ENCODE measurements at regions not wholly inside any gene's neighbourhood (a gene's known extent, or its start where the extent isn't known, plus 50 kb on each side); places are given as distances from the start of the nearest gene placed in this dataset.
"Not testable (repeated sequence)": the region's sequence is repeated elsewhere in the genome, so short reads cannot be mapped to it uniquely, and the experiment has no call there.

DNA sequence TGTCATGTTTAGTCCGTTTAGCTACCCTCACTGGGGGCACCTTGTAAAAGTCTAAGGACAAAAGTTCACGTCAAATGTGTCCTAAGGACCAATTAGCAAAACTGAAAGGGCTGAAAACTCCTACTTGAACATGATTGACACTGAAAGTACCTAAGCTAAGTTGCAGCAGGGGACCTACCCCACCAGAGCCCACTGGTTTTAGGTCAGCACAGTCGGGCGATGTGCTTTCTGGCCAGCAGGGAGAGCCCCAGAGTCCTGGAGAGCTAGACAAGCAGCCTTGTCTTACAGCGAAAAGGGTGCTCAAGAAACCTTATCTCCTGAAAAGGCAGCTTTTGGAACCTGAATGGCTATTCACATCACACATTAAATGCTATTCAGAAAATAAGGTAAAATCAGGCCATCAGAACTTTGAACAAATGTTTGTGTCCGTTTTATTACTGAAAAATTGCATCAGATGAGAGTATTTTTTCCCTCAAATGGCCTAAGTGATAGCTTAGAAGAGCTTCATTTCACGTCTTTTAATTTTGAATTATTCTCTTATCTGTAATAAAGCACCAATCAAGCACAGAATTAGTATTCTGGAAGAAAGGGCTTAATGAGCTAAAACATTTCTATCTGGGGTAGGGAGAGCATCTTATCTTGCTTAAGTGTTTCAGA is 52.2 kb upstream of the MKI67 start:
- H3K9ac ChIP-seq (ENCODE audit: low read depth, low read length), result no peak overlapping the region
- H3K4me2 ChIP-seq (ENCODE audit: low read length), result no peak overlapping the region
- no peaks in the 10 kb centered on the region for H3K4me1 ChIP-seq (ENCODE audit: control insufficient read depth, insufficient read depth, low read length)
- no peaks in the 10 kb centered on the region for H3K9me3 ChIP-seq (replicated peaks; ENCODE audit: low read length)
- H3K36me3 ChIP-seq (ENCODE audit: insufficient read depth, low read length), result no peaks in the 10 kb centered on the region
- H3K4me3 ChIP-seq (ENCODE audit: low read length), result no peak overlapping the region
- no peaks in the 10 kb centered on the region for H3K27me3 ChIP-seq (ENCODE audit: control insufficient read depth, insufficient read depth, low read length)

DNA sequence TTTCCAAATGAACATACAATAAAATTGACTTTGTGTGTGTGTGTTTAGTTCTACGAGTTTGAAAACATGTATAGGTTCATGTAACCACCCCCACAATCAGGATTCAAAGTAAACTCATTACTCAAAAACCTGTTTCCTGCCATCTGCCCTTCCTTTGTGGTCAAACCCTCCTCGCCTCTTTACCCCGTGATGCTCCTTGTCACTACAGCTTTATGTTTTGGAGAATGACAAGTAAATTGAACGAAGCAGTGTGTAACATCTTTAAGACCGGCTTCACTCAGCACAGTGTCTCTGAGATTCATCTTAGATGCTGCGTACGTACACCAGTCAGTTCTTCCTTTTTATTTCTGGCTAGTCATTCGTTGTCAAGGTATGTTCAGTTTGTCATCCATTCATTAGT is 54.6 kb upstream of the MKI67 start:
- Histone ChIP-seq H3K4me1 (ENCODE audit: control insufficient read depth, insufficient read depth, low read length) (no peaks in the 10 kb centered on the region), H3K9ac (ENCODE audit: low read depth, low read length) (no peak overlapping the region), H3K4me3 (ENCODE audit: low read length) (no peak overlapping the region)

DNA sequence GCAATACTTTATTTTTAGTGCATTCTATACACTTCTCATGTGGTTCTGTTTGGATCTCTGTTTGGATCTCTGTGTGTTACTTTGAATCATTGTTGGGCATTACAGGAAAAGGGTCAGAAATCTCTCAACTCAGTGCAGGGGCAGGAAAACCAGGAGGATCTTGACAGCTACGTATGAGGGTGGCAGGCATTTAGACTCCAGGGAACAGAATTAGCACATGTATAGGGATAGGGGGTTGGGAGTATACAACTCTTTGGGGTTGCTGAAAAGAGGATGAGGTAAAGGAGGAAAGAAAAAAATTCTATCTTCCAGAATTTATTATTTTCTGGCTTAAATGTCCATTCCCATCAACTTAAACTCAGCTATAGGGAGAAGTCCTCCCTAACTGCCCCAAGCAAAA is 59.4 kb upstream of the MKI67 start:
- H3K4me3 ChIP-seq (ENCODE audit: low read length), result no peak overlapping the region
- no peaks in the 10 kb centered on the region for H3K9me3 ChIP-seq (replicated peaks; ENCODE audit: low read length)
- H3K27me3 ChIP-seq (ENCODE audit: control insufficient read depth, insufficient read depth, low read length), result peaks cover 15% of the 10 kb centered on the region
- H3K36me3 ChIP-seq (ENCODE audit: insufficient read depth, low read length), result no peaks in the 10 kb centered on the region
- H3K4me1 ChIP-seq (ENCODE audit: control insufficient read depth, insufficient read depth, low read length), result no peaks in the 10 kb centered on the region
- no peak overlapping the region for H3K9ac ChIP-seq (ENCODE audit: low read depth, low read length)
- no peak overlapping the region for H3K4me2 ChIP-seq (ENCODE audit: low read length)

More for the DNA sequence above, 54.6 kb upstream of the MKI67 start:
- H3K9me3 ChIP-seq (replicated peaks; ENCODE audit: low read length), result no peaks in the 10 kb centered on the region
- peaks cover 7% of the 10 kb centered on the region for H3K27me3 ChIP-seq (ENCODE audit: control insufficient read depth, insufficient read depth, low read length)
- no peaks in the 10 kb centered on the region for H3K36me3 ChIP-seq (ENCODE audit: insufficient read depth, low read length)
- H3K4me2 ChIP-seq (ENCODE audit: low read length), result no peak overlapping the region

DNA sequence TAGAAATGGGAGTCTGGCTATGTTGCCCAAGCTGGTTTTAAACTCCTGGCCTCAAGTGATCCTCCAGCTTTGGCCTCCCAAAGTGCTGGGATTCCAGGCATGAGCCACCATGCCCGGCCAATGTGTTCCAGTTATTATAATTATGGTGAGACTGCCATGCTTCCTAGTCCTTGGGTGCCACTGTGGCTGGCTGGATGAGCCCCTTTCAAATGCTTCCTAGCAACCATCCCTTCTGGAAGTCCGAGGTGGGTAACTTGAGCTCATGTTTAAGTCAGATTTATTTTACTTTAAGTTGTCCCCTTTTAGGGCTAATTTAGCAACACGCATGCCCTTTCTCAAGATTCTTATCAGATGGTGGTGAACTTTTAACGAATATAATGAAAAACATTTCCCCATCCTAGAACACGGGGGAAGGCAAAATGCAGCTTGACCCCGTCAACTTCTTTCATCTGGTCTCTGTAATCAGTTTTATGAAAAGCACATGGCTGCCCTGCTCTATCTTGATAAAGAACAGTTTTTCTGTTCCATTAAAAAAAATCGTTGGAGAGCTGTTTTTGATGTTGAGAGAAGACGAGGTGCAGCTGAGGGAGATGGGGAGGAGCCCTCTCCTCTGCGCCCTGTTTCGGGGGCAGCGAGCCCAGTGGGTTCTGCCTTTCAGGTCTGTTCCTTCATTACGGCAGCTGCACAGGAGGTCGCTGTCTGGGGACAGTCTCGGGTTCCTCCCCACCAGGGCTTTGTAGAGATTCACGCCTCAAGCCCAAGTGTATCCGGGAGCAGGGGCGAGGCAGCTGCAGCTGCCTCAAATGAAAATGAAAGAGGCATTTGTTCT is 61.0 kb upstream of the MKI67 start:
- Histone ChIP-seq H3K4me3 (ENCODE audit: low read length) (no peak overlapping the region), H3K4me1 (ENCODE audit: control insufficient read depth, insufficient read depth, low read length) (no peaks in the 10 kb centered on the region), H3K27me3 (ENCODE audit: control insufficient read depth, insufficient read depth, low read length) (peaks cover 15% of the 10 kb centered on the region), H3K9me3 (replicated peaks; ENCODE audit: low read length) (no peaks in the 10 kb centered on the region), H3K4me2 (ENCODE audit: low read length) (no peak overlapping the region), H3K9ac (ENCODE audit: low read depth, low read length) (no peak overlapping the region), H3K36me3 (ENCODE audit: insufficient read depth, low read length) (no peaks in the 10 kb centered on the region)

DNA sequence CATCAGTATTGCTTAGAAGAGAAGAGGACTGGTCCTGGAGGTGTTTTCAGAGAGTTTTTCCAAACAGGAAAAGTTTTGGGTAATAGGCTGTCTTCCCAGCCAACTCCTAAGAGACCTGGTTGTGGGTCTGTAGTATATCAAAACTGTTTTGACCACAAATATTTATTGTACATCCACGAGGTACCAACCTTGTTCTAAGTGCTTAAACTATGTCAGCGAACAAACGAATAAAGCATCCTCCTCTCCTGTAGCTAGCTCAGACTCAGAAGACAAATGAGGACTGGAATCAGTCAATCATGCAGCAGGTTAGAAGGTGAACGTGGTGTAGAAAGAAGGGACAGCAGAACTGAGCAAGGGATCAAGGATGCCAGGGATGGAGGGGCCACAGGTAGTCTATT is 61.6 kb upstream of the MKI67 start:
- Histone ChIP-seq H3K27me3 (ENCODE audit: control insufficient read depth, insufficient read depth, low read length) (peaks cover 15% of the 10 kb centered on the region), H3K36me3 (ENCODE audit: insufficient read depth, low read length) (no peaks in the 10 kb centered on the region), H3K4me2 (ENCODE audit: low read length) (no peak overlapping the region), H3K9ac (ENCODE audit: low read depth, low read length) (no peak overlapping the region), H3K9me3 (replicated peaks; ENCODE audit: low read length) (no peaks in the 10 kb centered on the region), H3K4me1 (ENCODE audit: control insufficient read depth, insufficient read depth, low read length) (no peaks in the 10 kb centered on the region), H3K4me3 (ENCODE audit: low read length) (no peak overlapping the region)

DNA sequence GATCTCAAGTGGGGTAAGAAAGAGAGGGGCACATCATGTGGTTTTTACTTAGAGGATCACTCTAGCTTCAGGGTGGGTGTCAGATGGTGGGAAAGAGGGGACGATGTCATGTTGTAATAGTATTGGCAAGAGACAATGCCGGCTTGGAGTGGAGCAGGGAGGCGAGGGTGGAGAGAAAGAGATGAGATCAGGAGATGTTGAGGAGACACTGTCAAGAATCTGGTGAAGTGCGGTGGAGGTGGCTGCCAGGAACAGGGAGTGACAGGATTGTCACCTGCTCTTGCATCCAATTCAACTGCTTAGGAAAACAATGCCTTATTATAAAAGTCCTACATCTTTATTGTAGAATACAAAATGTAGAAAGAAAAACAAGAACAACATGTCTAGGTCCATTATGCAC is 63.0 kb upstream of the MKI67 start:
- no peaks in the 10 kb centered on the region for H3K9me3 ChIP-seq (replicated peaks; ENCODE audit: low read length)

DNA sequence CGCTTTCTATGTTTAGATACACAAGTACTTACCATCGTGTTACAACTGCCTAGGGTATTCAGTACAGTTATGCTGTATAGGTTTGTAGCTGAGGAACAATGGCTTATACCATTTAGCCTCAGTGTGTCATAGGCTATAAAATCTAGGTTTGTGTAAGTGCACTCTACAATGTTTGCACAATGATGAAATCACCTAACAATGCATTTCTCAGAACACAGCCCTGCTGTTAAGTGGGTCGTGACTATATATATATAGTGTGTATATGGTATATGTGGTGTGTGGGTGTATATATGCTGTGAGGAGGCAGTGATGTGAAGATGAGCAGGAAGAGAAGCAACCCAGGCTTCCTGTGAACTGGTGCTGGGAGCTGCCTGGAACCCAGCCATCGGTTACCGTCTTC is 65.6 kb upstream of the MKI67 start:
- Histone ChIP-seq H3K4me1 (ENCODE audit: control insufficient read depth, insufficient read depth, low read length) (no peaks in the 10 kb centered on the region), H3K4me3 (ENCODE audit: low read length) (no peak overlapping the region), H3K36me3 (ENCODE audit: insufficient read depth, low read length) (no peaks in the 10 kb centered on the region), H3K4me2 (ENCODE audit: low read length) (no peak overlapping the region), H3K9ac (ENCODE audit: low read depth, low read length) (no peak overlapping the region), H3K9me3 (replicated peaks; ENCODE audit: low read length) (no peaks in the 10 kb centered on the region), H3K27me3 (ENCODE audit: control insufficient read depth, insufficient read depth, low read length) (peaks cover 8% of the 10 kb centered on the region)

More for the DNA sequence above, 63.0 kb upstream of the MKI67 start:
- no peak overlapping the region for H3K9ac ChIP-seq (ENCODE audit: low read depth, low read length)
- H3K4me2 ChIP-seq (ENCODE audit: low read length), result no peak overlapping the region
- no peaks in the 10 kb centered on the region for H3K4me1 ChIP-seq (ENCODE audit: control insufficient read depth, insufficient read depth, low read length)
- peaks cover 15% of the 10 kb centered on the region for H3K27me3 ChIP-seq (ENCODE audit: control insufficient read depth, insufficient read depth, low read length)
- H3K4me3 ChIP-seq (ENCODE audit: low read length), result no peak overlapping the region
- no peaks in the 10 kb centered on the region for H3K36me3 ChIP-seq (ENCODE audit: insufficient read depth, low read length)

DNA sequence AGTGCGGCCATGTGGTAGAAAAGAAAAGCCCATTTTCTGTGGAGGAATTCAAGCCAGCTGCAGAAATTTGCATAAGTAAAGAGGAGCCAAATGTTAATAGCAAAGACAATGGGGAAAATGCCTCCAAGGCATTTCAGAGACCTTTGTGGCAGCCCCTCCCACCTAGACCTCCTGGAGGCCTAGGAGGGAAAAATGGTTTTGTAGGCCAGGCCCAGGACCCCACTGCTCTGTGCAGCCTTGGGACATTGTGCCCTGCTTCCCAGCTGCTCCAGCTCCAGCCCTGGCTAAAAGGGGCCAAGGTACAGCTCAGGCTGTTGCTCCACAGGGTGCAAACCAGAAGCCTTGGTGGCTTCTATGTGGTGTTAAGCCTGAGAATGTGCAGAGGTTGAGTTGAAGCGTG is 75.6 kb upstream of the MKI67 start:
- not testable (repeated sequence) for H3K9ac ChIP-seq (ENCODE audit: low read depth, low read length); H3K9me3 ChIP-seq (replicated peaks; ENCODE audit: low read length); H3K27me3 ChIP-seq (ENCODE audit: control insufficient read depth, insufficient read depth, low read length); H3K36me3 ChIP-seq (ENCODE audit: insufficient read depth, low read length); H3K4me3 ChIP-seq (ENCODE audit: low read length); H3K4me2 ChIP-seq (ENCODE audit: low read length); H3K4me1 ChIP-seq (ENCODE audit: control insufficient read depth, insufficient read depth, low read length)

DNA sequence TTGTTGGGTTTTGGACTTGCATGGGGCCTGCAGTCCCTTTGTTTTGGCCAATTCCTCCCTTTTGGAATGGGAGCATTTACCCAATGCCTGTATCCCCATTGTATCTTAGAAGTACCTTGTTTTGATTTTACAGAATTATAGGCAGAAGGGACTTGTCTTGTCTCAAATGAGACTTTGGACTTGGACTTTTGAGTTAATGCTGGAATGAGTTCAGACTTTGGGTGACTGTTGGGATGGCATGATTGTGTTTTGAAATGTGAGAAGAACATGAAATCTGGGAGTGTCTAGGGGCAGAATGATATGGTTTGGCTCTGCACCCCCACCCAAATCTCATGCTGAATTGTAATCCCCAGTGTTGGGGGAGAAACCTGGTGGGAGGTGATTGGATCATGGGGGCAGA is 76.8 kb upstream of the MKI67 start:
- H3K27me3 ChIP-seq (ENCODE audit: control insufficient read depth, insufficient read depth, low read length), result peaks cover 12% of the 10 kb centered on the region
- no peaks in the 10 kb centered on the region for H3K36me3 ChIP-seq (ENCODE audit: insufficient read depth, low read length)
- no peaks in the 10 kb centered on the region for H3K9me3 ChIP-seq (replicated peaks; ENCODE audit: low read length)
- no peak overlapping the region for H3K9ac ChIP-seq (ENCODE audit: low read depth, low read length)
- H3K4me1 ChIP-seq (ENCODE audit: control insufficient read depth, insufficient read depth, low read length), result no peaks in the 10 kb centered on the region
- no peak overlapping the region for H3K4me2 ChIP-seq (ENCODE audit: low read length)
- no peak overlapping the region for H3K4me3 ChIP-seq (ENCODE audit: low read length)

DNA sequence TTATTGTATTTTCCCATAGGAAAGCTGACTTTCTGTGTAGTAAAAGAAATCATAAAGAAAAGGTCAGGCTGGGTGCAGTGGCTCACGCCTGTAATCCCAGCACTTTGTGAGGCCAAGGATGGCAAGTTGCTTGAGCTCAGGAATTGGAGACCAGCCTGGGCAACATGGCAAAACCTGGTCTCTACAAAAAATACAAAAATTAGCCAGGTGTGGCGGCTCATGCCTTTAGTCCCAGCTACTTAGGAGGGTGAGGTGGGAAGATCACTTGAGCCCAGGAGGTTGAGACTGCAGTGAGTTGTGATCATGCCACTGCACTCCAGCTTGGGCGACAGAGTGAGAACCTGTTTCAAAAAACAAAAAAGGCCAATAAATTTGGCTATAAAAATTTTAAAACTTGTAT is 79.4 kb upstream of the MKI67 start:
- not testable (repeated sequence) for H3K4me3 ChIP-seq (ENCODE audit: low read length); H3K4me1 ChIP-seq (ENCODE audit: control insufficient read depth, insufficient read depth, low read length); H3K9ac ChIP-seq (ENCODE audit: low read depth, low read length); H3K36me3 ChIP-seq (ENCODE audit: insufficient read depth, low read length); H3K4me2 ChIP-seq (ENCODE audit: low read length); H3K27me3 ChIP-seq (ENCODE audit: control insufficient read depth, insufficient read depth, low read length); H3K9me3 ChIP-seq (replicated peaks; ENCODE audit: low read length)

DNA sequence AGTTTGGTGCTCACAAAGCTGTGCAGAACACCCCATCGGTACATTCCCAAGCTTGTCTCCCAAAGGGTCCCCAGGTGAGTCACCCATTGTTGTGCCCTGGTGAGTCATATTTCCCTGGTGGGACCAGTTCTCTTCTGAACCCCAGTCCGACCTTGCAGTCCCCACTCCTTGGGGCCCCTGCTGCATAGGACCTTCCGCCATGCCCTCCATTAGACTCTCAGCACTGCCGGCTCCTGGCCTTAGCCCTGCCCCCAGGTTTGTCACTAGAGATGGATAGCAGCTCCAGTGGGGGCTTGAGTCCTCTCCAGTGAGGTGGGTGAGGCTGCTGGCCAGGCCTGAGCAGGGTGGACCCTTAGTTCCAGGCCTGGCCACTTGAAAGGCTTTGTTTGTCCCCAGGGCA is 80.5 kb upstream of the MKI67 start:
- Histone ChIP-seq H3K36me3 (ENCODE audit: insufficient read depth, low read length) (no peaks in the 10 kb centered on the region), H3K9ac (ENCODE audit: low read depth, low read length) (no peak overlapping the region), H3K4me3 (ENCODE audit: low read length) (no peak overlapping the region), H3K9me3 (replicated peaks; ENCODE audit: low read length) (no peaks in the 10 kb centered on the region), H3K4me1 (ENCODE audit: control insufficient read depth, insufficient read depth, low read length) (no peaks in the 10 kb centered on the region), H3K4me2 (ENCODE audit: low read length) (no peak overlapping the region), H3K27me3 (ENCODE audit: control insufficient read depth, insufficient read depth, low read length) (peaks cover 3% of the 10 kb centered on the region)

DNA sequence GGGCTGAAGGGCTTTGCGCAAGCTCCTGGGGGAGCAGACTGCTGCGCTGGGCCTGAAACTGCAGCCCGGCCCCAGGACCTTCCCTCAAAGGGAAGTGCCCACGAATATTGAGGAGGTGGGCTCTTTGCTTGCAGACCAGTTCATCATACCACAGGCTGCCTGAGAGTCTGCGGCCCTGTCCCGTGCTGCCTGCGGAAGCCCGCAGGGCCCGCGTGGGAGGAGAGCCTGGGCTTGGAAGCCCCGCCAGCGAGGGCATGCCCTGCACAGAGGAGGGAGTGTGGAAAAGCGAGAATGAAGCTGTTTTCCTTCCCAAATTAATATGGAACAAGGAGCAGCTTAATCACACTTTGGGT is 83.6 kb upstream of the MKI67 start:
- Histone ChIP-seq H3K4me1 (ENCODE audit: control insufficient read depth, insufficient read depth, low read length) (no peaks in the 10 kb centered on the region), H3K36me3 (ENCODE audit: insufficient read depth, low read length) (no peaks in the 10 kb centered on the region), H3K9me3 (replicated peaks; ENCODE audit: low read length) (no peaks in the 10 kb centered on the region), H3K4me3 (ENCODE audit: low read length) (no peak overlapping the region), H3K27me3 (ENCODE audit: control insufficient read depth, insufficient read depth, low read length) (peaks cover 3% of the 10 kb centered on the region), H3K9ac (ENCODE audit: low read depth, low read length) (no peak overlapping the region), H3K4me2 (ENCODE audit: low read length) (peak overlapping the region; percentile 75)
